Osteocyte (in vitro differentiated cells): ENCODE measurements at regions not wholly inside any gene's neighbourhood (a gene's known extent, or its start where the extent isn't known, plus 50 kb on each side); places are given as distances from the start of the nearest gene placed in this dataset.

Experiments used
- DNase-seq: peaks from one replicate; pipeline ENCODE4 v3.0.0; 2021; ENCODE audit warnings: mixed read lengths; ENCODE audit not compliant: unreplicated experiment; ENCODE audit errors: extremely low spot score
- H3K27ac Mint-ChIP-seq: one replicate; pipeline ENCODE4 v1.8.0; 2021; ENCODE audit warnings: mild to moderate bottlenecking, mixed read lengths; ENCODE audit not compliant: unreplicated experiment
- H3K27me3 Mint-ChIP-seq: one replicate; pipeline ENCODE4 v1.8.0; 2021; ENCODE audit warnings: mixed read lengths; ENCODE audit not compliant: unreplicated experiment
- H3K36me3 Mint-ChIP-seq: one replicate; pipeline ENCODE4 v1.8.0; 2021; ENCODE audit warnings: mixed read lengths; ENCODE audit not compliant: unreplicated experiment
- H3K4me1 Mint-ChIP-seq: one replicate; pipeline ENCODE4 v1.8.0; 2021; ENCODE audit warnings: mixed read lengths; ENCODE audit not compliant: unreplicated experiment
- H3K4me3 Mint-ChIP-seq: one replicate; pipeline ENCODE4 v1.8.0; 2021; ENCODE audit warnings: mild to moderate bottlenecking, moderate library complexity, mixed read lengths; ENCODE audit not compliant: unreplicated experiment
- H3K9me3 Mint-ChIP-seq: one replicate; pipeline ENCODE4 v1.8.0; 2021; ENCODE audit warnings: mixed read lengths; ENCODE audit not compliant: unreplicated experiment
- TF ChIP-seq, protein P1 (sequence below): fragments of 200-600 bp; sonication (generic); IDR thresholded peaks from 2 replicates; pipeline ENCODE4 v1.5.0; 2021; ENCODE audit warnings: antibody characterized with exemption, mild to moderate bottlenecking, moderate library complexity

DNA sequence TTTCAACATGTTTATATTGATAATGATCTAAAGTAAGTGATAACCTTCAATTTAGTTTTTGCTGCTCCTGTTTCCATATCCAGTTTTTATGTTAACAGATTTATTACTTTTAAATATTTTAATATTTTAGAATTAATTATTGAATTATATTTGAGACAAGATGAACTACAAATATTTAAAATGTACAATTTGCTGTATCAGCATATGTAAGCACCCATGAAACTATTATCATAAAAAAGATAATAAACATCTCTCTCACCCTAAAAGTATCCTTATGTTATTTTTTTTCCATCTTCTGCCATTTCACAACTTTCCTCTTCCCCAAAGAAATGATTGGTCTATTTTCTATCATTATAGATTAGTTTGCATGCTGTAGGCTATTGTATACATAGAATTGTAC, 1426.6 kb upstream of the PRR20A start:
- Mint-ChIP-seq H3K27me3 (no peaks in the 10 kb centered on the region), H3K27ac (no peak overlapping the region), H3K9me3 (peaks cover 18% of the 10 kb centered on the region), H3K4me3 (no peak overlapping the region), H3K4me1 (no peaks in the 10 kb centered on the region), H3K36me3 (no peaks in the 10 kb centered on the region)
- no peak for DNase-seq
- TF ChIP-seq, protein P1, sequence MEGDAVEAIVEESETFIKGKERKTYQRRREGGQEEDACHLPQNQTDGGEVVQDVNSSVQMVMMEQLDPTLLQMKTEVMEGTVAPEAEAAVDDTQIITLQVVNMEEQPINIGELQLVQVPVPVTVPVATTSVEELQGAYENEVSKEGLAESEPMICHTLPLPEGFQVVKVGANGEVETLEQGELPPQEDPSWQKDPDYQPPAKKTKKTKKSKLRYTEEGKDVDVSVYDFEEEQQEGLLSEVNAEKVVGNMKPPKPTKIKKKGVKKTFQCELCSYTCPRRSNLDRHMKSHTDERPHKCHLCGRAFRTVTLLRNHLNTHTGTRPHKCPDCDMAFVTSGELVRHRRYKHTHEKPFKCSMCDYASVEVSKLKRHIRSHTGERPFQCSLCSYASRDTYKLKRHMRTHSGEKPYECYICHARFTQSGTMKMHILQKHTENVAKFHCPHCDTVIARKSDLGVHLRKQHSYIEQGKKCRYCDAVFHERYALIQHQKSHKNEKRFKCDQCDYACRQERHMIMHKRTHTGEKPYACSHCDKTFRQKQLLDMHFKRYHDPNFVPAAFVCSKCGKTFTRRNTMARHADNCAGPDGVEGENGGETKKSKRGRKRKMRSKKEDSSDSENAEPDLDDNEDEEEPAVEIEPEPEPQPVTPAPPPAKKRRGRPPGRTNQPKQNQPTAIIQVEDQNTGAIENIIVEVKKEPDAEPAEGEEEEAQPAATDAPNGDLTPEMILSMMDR, result no peak

DNA sequence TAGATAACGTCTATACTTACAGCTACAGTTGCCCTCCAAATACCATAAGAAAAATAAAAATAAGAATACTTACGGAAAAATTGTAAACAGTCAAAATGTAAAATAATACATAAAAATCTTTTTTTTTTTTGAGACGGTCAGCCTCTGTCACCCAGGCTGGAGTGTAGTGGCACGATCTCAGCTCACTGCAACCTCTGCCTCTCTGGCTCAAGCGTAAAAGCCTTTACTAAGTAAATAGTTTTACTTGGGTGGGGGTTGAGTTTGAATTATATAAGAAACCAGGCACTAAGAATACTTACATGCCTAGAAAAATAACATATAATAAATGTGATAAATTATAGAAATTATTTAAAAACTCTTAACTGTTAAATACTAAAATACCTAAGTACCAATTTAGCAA, 1413.0 kb upstream of the PRR20A start:
- H3K9me3 Mint-ChIP-seq, result peaks cover 8% of the 10 kb centered on the region
- H3K4me1 Mint-ChIP-seq, result no peaks in the 10 kb centered on the region
- DNase-seq, result no peak
- no peaks in the 10 kb centered on the region for H3K36me3 Mint-ChIP-seq
- TF ChIP-seq, protein P1, result no peak
- H3K27ac Mint-ChIP-seq, result no peak overlapping the region
- no peak overlapping the region for H3K4me3 Mint-ChIP-seq
- H3K27me3 Mint-ChIP-seq, result no peaks in the 10 kb centered on the region

DNA sequence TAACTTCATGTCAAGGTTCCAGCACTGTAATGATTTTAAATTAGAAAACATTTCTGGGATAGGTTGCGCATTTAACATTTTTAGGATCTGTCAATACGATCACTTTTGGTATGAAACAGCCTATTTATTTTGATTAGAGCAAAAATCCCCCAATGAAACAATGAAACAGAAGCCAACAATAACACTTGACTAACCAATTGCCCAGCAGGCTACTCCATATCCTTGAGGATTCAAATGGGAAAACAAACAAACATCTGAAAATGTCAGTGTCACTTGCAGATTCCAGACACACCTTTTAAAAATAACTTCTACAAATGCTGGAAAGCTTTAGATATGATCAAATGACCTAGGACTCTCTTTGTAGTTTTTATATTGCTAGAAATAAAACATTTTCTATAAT, 1412.5 kb upstream of the PRR20A start:
- H3K36me3 Mint-ChIP-seq, result no peaks in the 10 kb centered on the region
- DNase-seq, result no peak
- no peaks in the 10 kb centered on the region for H3K27me3 Mint-ChIP-seq
- H3K4me3 Mint-ChIP-seq, result no peak overlapping the region
- H3K4me1 Mint-ChIP-seq, result no peaks in the 10 kb centered on the region
- no peak overlapping the region for H3K27ac Mint-ChIP-seq
- TF ChIP-seq, protein P1, result no peak
- H3K9me3 Mint-ChIP-seq, result peaks cover 13% of the 10 kb centered on the region

DNA sequence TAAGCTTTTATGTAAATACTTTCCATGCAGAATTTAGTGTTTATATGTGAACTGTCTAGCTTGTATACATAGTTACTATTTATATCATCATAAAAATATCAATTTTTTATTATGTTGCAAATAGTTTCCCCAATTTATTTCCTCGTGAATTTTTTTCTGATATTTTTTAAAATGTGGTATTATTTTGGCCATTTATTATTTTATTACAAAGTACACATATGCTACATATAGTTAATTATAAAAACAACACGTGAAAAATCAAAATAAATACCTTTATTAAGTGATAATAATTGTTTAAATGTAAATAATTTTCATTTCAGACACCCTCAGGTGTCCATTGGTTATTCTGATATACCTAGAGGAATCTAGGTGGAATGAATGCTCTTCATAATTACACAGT, 1394.9 kb upstream of the PRR20A start:
- H3K4me1 Mint-ChIP-seq, result no peaks in the 10 kb centered on the region
- H3K36me3 Mint-ChIP-seq, result no peaks in the 10 kb centered on the region
- no peaks in the 10 kb centered on the region for H3K9me3 Mint-ChIP-seq
- no peaks in the 10 kb centered on the region for H3K27me3 Mint-ChIP-seq
- H3K4me3 Mint-ChIP-seq, result no peak overlapping the region
- no peak for DNase-seq
- TF ChIP-seq, protein P1, result no peak
- no peak overlapping the region for H3K27ac Mint-ChIP-seq

DNA sequence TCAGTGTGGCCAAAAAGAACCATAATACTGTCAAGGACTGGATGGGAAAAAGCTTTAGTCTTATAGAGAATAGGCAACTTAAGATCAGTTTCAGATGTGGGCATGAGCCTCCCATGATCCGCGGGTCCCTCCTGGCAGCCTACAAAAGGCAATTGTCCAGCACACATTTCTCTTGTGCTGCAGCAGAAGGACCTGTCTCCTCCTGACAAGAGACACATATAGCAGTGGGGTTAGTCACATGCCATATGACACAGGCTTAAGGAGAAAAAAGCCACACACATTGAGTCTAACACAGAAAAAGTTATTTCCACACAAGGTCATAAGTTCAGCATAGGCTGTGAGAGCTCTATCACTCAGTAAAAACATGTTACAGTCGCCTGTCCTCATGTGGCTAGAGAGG, 1378.7 kb upstream of the PRR20A start:
- H3K36me3 Mint-ChIP-seq, result no peaks in the 10 kb centered on the region
- no peaks in the 10 kb centered on the region for H3K27me3 Mint-ChIP-seq
- DNase-seq, result no peak
- no peak overlapping the region for H3K4me3 Mint-ChIP-seq
- no peak overlapping the region for H3K27ac Mint-ChIP-seq
- no peaks in the 10 kb centered on the region for H3K4me1 Mint-ChIP-seq
- TF ChIP-seq, protein P1, result no peak
- no peaks in the 10 kb centered on the region for H3K9me3 Mint-ChIP-seq
